HG03103 (cell line): ENCODE measurements at regions not wholly inside any gene's neighbourhood (a gene's known extent, or its start where the extent isn't known, plus 50 kb on each side); places are given as distances from the start of the nearest gene placed in this dataset.

Source experiments
- ATAC-seq: cut with Tn5 transposase; IDR thresholded peaks from one replicate; pipeline ENCODE4 v1.9.1; 2021; ENCODE audit warnings: low read depth; ENCODE audit not compliant: unreplicated experiment

- no peak for ATAC-seq
Measured at GRCh38 chr9:30732060-30732459, 1652.4 kb upstream of the ACO1 start.

GRCh38 chr9:30744871-30745270, 1639.6 kb upstream of the ACO1 start:
- no peak for ATAC-seq

GRCh38 chr9:30746589-30746988, 1637.9 kb upstream of the ACO1 start:
- ATAC-seq, result no peak

- ATAC-seq, result no peak
Measured at GRCh38 chr9:30757723-30758122, 1626.7 kb upstream of the ACO1 start.

GRCh38 chr9:30758726-30759446, 1625.6 kb upstream of the ACO1 start:
- no peak for ATAC-seq

- ATAC-seq, result no peak
Measured at GRCh38 chr9:30765318-30765717, 1619.1 kb upstream of the ACO1 start.

- no peak for ATAC-seq
Measured at GRCh38 chr9:30771163-30771708, 1613.2 kb upstream of the ACO1 start.

- no peak for ATAC-seq
Measured at GRCh38 chr9:30771760-30772159, 1612.7 kb upstream of the ACO1 start.

GRCh38 chr9:30773427-30773826, 1611.0 kb upstream of the ACO1 start:
- no peak for ATAC-seq

- ATAC-seq, result no peak
Measured at GRCh38 chr9:30774326-30774725, 1610.1 kb upstream of the ACO1 start.

- no peak for ATAC-seq
Measured at GRCh38 chr9:30775236-30775635, 1609.2 kb upstream of the ACO1 start.

GRCh38 chr9:30796764-30797163, 1587.7 kb upstream of the ACO1 start:
- ATAC-seq, result no peak

- no peak for ATAC-seq
Measured at GRCh38 chr9:30799527-30800101, 1584.8 kb upstream of the ACO1 start.

GRCh38 chr9:30800421-30800820, 1584.0 kb upstream of the ACO1 start:
- ATAC-seq, result no peak

- ATAC-seq, result no peak
Measured at GRCh38 chr9:30812821-30813220, 1571.6 kb upstream of the ACO1 start.

GRCh38 chr9:30815585-30815984, 1568.9 kb upstream of the ACO1 start:
- no peak for ATAC-seq

GRCh38 chr9:30845136-30845535, 1539.3 kb upstream of the ACO1 start:
- no peak for ATAC-seq

- ATAC-seq, result no peak
Measured at GRCh38 chr9:30846651-30847050, 1537.8 kb upstream of the ACO1 start.

GRCh38 chr9:30851600-30851999, 1532.8 kb upstream of the ACO1 start:
- ATAC-seq, result no peak

GRCh38 chr9:30900706-30901105, 1483.7 kb upstream of the ACO1 start:
- ATAC-seq, result no peak

- ATAC-seq, result no peak
Measured at GRCh38 chr9:30913331-30913730, 1471.1 kb upstream of the ACO1 start.

- ATAC-seq, result no peak
Measured at GRCh38 chr9:30915451-30915850, 1469.0 kb upstream of the ACO1 start.
